GM12892 (cell line): ENCODE measurements at regions not wholly inside any gene's neighbourhood (a gene's known extent, or its start where the extent isn't known, plus 50 kb on each side); places are given as distances from the start of the nearest gene placed in this dataset.

Experiments
- POLR2A ChIP-seq: IDR thresholded peaks from 2 replicates; pipeline ENCODE4 v1.6.1; 2011; ENCODE audit warnings: low read depth, low read length, control low read depth
- POLR2AphosphoS5 ChIP-seq: IDR thresholded peaks from 2 replicates; pipeline ENCODE4 v1.6.1; 2011; ENCODE audit warnings: low read depth, low read length, control low read depth
- TAF1 ChIP-seq: IDR thresholded peaks from 2 replicates; pipeline ENCODE4 v1.6.1; 2011; ENCODE audit warnings: low read depth, mild to moderate bottlenecking, control low read depth, low read length, borderline replicate concordance

DNA sequence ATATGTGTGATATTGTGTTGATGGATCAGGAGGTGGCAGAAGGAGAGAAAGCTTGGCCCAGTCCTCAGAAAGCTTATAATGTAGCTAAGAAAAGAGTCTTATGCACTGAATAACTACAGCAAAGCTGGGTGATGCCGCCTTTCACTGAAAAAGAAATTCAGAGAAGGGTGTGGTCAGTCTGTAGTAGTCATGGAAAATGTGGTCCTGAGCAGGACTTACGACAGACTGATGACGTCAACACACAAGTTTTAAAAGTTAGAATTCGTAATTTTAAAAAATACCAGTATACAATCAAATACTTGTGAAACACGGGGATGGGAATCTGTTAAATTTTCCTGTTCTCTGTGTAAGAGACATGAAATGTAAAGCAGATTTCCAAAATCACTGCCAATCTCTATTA lies 87.0 kb upstream of the RAPGEF2 start:
- TF ChIP-seq POLR2A (no peak), POLR2AphosphoS5 (no peak), TAF1 (no peak)
